HuH-7 (cell line): ENCODE measurements at regions not wholly inside any gene's neighbourhood (a gene's known extent, or its start where the extent isn't known, plus 50 kb on each side); places are given as distances from the start of the nearest gene placed in this dataset.
"Not testable (repeated sequence)": the region's sequence is repeated elsewhere in the genome, so short reads cannot be mapped to it uniquely, and the experiment has no call there.

ENCODE experiments used
- DNase-seq: peaks from one replicate; pipeline ENCODE4 v3.0.0; 2011; ENCODE audit warnings: low spot score

GRCh38 chr6:159522877-159523547 lies 170.0 kb downstream of the SOD2 start:
- no peak for DNase-seq

GRCh38 chr6:159521962-159522361 lies 171.1 kb downstream of the SOD2 start:
- DNase-seq: no peak

DNA sequence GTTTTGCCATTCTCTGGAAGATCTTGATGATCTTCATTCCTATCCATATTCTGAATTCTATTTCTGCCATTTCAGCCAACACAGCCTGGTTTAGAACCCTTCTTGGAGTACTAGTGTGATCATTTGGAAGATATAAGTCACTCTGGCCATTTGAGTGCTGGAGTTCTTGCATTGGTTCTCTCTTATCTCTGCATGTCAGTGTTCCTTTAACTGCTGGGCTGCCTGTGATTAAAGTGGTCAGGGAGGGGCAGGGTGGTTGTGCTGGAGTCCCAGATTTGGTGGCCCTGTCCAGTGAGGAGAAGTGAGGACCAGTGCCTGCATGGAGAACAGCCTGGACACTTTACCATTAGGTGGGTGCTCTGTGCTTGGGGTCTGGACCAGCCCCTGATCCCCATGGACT lies 173.0 kb downstream of the SOD2 start:
- no peak for DNase-seq

DNA sequence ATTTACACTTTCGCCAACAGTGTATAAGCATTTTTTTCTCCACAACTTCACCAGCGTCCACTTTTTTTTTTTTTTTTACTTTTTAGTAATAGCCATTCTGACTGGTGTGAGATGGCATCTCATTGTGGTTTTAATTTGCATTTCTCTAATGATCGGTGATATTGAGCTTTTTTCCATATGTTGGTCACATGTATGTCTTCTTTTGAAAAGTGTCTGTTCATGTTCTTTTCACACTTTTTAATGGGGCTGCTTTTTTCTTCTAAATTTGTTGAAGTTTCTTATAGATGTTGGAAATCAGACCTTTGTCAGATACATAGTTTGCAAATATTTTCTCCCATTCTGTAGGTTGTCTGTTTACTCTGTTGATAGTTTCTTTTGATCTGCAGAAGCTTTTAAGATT lies 177.2 kb downstream of the SOD2 start:
- not testable (repeated sequence) for DNase-seq

DNA sequence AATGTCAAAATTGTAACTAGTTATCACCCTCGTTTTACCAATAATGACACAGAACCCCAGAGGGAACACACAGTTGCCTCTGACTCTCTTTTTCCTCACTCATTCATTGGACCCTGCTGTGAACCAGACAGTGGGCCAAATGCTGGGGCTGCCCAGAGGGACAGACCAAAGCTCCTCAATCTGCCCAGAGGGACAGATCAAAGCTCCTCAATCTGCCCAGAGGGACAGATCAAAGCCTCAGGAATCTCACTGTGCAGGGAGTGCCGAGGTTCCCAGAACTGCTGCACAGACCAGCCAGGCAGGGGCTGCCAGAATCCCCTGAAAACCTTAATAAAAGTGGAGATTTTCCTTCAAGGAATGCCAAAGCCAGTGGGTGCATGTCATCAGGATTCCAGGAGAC lies 179.1 kb downstream of the SOD2 start:
- DNase-seq: no peak

GRCh38 chr6:159513074-159513720 lies 179.8 kb downstream of the SOD2 start:
- DNase-seq: no peak

GRCh38 chr6:159512571-159512970 lies 180.5 kb downstream of the SOD2 start:
- DNase-seq: no peak

GRCh38 chr6:159512104-159512503 lies 180.9 kb downstream of the SOD2 start:
- no peak for DNase-seq

GRCh38 chr6:159510141-159510540 lies 182.9 kb downstream of the SOD2 start:
- no peak for DNase-seq

DNA sequence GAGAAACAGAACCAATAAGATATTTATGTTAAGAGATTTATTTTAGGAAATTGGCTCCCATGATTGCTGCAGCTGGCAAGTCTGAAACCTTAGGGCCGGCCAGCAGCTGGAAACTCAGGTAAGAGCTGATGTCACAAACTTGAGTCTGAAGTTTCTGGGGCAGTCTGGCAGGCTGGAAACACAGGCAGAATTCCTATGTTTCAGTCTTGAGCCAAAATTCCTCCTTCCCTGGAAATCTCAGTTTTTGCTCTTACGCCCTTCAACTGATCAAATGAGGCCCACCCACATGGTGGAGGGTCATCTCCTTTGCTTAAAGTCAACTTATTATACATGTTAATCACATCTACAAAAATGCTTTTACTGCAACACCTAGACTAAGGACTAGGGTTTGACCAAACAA lies 184.1 kb downstream of the SOD2 start:
- no peak for DNase-seq

DNA sequence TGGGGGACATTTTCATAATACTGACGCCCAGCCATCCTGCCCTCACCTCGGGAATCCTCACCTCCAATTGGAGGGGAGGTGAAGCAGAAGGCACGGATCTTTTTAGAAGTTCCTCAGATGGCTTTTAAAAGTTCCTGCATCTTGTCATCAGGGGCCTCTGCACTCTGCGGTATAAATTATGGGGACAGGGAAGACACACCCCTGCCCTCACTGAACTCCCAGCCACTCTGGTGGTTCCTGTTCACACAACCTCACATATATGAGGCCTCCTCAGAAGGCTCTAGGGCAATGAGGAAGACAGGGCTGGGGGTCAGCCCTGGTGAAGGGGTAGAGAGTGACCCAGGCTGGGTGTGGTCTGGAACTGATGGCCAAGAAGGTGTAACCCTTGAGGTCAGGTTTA lies 187.0 kb downstream of the SOD2 start:
- DNase-seq: no peak

- no peak for DNase-seq
Measured at GRCh38 chr6:159505140-159505922, 187.7 kb downstream of the SOD2 start.

DNA sequence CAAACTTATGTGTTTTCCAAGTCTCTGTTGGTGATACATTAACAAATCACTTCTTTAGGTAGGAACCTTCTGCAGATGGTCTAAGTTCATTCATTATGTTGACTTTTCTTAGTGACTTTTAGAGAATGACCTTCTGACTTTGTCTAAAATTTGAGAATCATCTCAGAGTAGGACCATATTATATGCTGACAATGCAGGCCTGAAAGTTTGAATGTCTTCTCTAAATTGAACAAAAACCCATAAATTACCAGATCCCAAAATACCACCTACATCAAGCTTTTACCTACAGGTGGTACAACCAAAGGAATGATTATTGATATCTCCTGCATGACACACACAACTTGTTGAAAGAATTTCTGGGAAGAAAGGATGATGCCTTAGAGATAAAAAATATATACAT lies 191.5 kb downstream of the SOD2 start:
- no peak for DNase-seq

- no peak for DNase-seq
Measured at GRCh38 chr6:159499034-159499433, 194.0 kb downstream of the SOD2 start.

DNA sequence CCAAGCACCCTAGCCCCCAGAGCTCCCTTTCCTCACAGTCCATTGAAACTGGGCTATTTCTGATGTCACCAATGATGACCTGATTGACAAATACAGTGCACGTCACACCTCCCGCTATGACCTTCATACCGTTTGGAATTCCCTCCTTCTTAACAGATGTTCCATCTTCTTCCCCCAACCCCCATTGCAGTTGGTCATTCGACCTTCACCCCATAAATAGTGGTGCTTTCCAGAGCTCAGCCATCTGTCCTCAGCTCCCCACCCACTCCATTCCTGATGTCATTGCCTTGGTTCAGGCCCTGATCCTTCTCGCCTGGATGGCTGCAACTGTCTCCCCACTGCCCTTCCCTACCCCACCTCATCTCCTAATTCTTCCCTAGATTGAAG lies 198.5 kb downstream of the SOD2 start:
- DNase-seq: no peak

- no peak for DNase-seq
Measured at GRCh38 chr6:159493898-159494585, 199.0 kb downstream of the SOD2 start.

DNA sequence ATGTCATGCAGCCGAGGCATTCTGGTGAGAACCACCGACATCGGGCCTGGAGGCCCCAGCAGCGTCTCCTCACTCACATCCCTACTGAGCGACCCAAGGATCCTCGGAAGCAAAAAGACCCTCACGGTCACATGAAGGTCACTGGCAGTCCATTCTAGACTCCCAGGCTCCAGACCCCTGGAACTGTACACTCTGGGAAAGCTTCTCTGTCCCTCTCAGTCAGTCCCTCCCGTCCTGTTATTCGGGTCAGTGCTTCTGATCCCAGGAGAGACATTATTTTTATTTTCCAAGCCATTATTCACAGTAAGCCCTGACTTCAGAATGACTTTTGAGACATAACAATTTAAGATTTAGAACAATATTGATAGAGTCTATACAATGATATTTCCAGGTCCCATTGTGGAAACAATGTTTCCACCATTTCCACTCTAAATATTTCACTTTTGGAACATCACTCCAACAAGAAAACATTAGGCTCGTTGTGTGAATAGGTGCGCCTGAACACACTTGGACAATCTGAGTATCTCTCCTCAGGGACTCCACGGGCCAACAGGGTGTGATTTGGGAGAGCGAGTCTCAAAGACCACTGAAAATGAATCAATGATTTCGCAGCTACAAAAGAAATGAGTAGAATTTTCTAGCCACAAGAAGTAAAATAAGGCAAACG lies 199.7 kb downstream of the SOD2 start:
- DNase-seq: no peak

- DNase-seq: no peak
Measured at GRCh38 chr6:159490298-159490937, 202.6 kb downstream of the SOD2 start.

GRCh38 chr6:159487636-159488035 lies 205.4 kb downstream of the SOD2 start:
- no peak for DNase-seq

DNA sequence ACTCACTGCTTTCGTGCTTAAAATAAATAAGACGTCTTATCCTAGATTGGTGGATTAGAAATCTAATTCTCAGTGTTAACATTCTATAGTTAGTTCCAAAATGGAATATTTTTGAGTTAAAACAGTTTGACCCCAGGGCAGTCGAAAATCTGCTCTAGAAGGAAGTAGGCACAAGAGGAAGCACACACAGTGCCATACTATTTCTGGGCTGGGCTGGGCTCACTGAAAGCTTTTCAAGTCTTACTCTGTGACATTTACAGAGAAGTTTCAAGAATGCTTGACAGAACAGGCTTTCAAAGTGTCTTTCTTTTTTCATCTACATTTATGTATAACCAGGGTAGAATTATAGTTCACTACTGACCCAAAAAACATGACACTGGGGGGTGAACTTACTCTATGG lies 209.8 kb downstream of the SOD2 start:
- no peak for DNase-seq

DNA sequence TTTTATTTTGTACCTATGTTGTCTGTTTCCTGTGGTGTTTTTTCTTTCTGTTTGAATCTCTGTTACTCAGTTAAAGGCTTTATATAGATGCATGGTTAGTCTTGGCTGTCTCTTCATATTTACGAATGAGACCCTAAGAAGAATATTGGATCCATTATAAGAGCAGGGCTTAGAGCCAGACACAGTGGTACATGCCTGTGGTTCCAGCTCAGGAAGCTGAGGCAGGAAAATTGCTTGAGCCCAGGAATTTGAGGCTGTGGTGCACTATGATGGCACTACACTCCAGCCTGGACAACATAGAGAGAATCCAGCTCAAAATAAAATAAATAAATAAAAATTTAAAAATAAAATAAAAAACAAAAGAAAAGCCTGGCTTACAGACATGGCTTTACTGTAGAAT lies 211.1 kb downstream of the SOD2 start:
- DNase-seq: no peak

GRCh38 chr6:159480471-159480870 lies 212.6 kb downstream of the SOD2 start:
- DNase-seq: no peak
